Aorta (tissue), 5 donors: ENCODE measurements at regions not wholly inside any gene's neighbourhood (a gene's known extent, or its start where the extent isn't known, plus 50 kb on each side); places are given as distances from the start of the nearest gene placed in this dataset.

ENCODE experiments used
- ATAC-seq: fragments of 200-7000 bp; cut with Tn5 transposase; one replicate; pipeline ENCODE4 v1.9.1; 2022; ENCODE audit warnings: moderate library complexity; ENCODE audit not compliant: low FRiP score
- DNase-seq, 2 donors: peaks; one replicate each; pipeline ENCODE4 v3.0.0-alpha.2; 2020
- H3K27ac ChIP-seq, 2 donors: one replicate each; pipeline ENCODE4 v1.5.1; 2013; ENCODE audit warnings: low read length in 2 of 2, mild to moderate bottlenecking in 2 of 2, moderate library complexity in 2 of 2, control low read depth in 1 of 2, inconsistent platforms in 1 of 2, low read depth in 1 of 2
- H3K27me3 ChIP-seq, 2 donors: one replicate each; pipeline ENCODE4 v1.6.1; 2013; ENCODE audit warnings: control low read depth in 1 of 2, low read length in 1 of 2, mild to moderate bottlenecking in 1 of 2, moderate library complexity in 1 of 2; ENCODE audit not compliant: insufficient read depth in 2 of 2, control insufficient read depth in 1 of 2
- H3K36me3 ChIP-seq, 2 donors: one replicate each; pipeline ENCODE4 v1.6.1; 2013; ENCODE audit warnings: control low read depth in 1 of 2, low read length in 1 of 2, mild to moderate bottlenecking in 1 of 2; ENCODE audit not compliant: insufficient read depth in 2 of 2, control insufficient read depth in 1 of 2
- H3K4me1 ChIP-seq, 2 donors: one replicate each; pipeline ENCODE4 v1.6.1; 2013; ENCODE audit warnings: low read length in 2 of 2, control low read depth in 1 of 2, mild to moderate bottlenecking in 1 of 2, moderate library complexity in 1 of 2; ENCODE audit not compliant: insufficient read depth in 2 of 2, control insufficient read depth in 1 of 2
- H3K4me3 ChIP-seq, 2 donors: one replicate each; pipeline ENCODE4 v1.5.1; 2013; ENCODE audit warnings: low read length in 2 of 2, control low read depth in 1 of 2, mild to moderate bottlenecking in 1 of 2
- H3K9me3 ChIP-seq: one replicate; pipeline ENCODE4 v1.6.1; 2013; ENCODE audit warnings: mild to moderate bottlenecking, low read length; ENCODE audit not compliant: control insufficient read depth
- WGBS, 2 donors: extraction: QIAGEN DNeasy Blood & Tissue Kit; methylation state at CpG; one replicate each; pipeline ENCODE4 v1.1.7; 2013; 5-methylcytosine and 5-hydroxymethylcytosine counted together
- intact Hi-C, 2 donors: fragments of 100-400 bp; cut with DNase I; formaldehyde crosslinking; loops; one replicate each; pipeline versions ENCODE4 v1.14.2 to v1.15.0; 2022
- donor health status: healthy with polysubstance abuse.
- donor health status: Bipolar disorder and iron deficiency.
- donor health status: DM: no; HTN: no; CAD: no.
- donor health status: DM: no; HTN: no; CAD: no.
- donor health status: DM: yes; HTN: yes; CAD: no.

GRCh38 chr10:91144961-91145360 is 75.5 kb upstream of the PCGF5 start:
- intact Hi-C loops = no loop called here
- 34 to 77% methylated on average over 1 of the region's 1 CpG for WGBS, 2 donors
- H3K27ac ChIP-seq = no peak overlapping the region
- ATAC-seq (no peak), DNase-seq (no peak)
- H3K27me3 ChIP-seq = no peaks in the 10 kb centered on the region
- peaks cover 2% of the 10 kb centered on the region for H3K9me3 ChIP-seq
- H3K4me1 ChIP-seq = no peaks in the 10 kb centered on the region
- H3K36me3 ChIP-seq = no peaks in the 10 kb centered on the region
- H3K4me3 ChIP-seq = no peak overlapping the region

GRCh38 chr10:91146146-91146545 is 74.3 kb upstream of the PCGF5 start:
- intact Hi-C loops = no loop called here
- Histone ChIP-seq H3K27me3 (no peaks in the 10 kb centered on the region), H3K4me3 (no peak overlapping the region), H3K36me3 (no peaks in the 10 kb centered on the region), H3K4me1 (no peaks in the 10 kb centered on the region), H3K27ac (no peak overlapping the region), H3K9me3 (peaks cover 2% of the 10 kb centered on the region)
- no peak for DNase-seq
- no peak for ATAC-seq
- 84 to 94% methylated on average over 1 of the region's 1 CpG for WGBS, 2 donors

DNA sequence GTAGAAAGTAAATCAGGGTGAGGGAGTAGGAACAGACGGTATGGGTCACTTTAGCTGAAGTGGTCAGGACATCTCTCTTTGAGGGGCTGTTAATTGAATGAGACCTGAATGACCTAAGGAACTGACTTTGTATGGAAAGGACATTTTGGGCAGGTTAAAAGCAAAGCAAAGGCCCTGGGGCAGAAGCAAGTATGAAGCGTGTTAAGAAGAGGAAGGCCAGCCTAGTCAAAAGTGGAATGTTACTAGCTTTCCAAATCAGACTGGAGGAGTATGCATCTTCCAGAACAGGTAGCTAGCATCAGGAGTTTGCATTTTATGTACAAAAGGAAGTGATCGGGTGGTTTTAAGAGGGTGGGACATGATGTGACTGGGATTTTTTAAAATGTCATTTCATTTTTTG is 70.9 kb upstream of the PCGF5 start:
- intact Hi-C loops = no loop called here
- DNase-seq (no peak), ATAC-seq (no peak)
- H3K36me3 ChIP-seq = no peaks in the 10 kb centered on the region
- WGBS, 2 donors = 93 to 98% methylated on average over 3 of the region's 3 CpGs
- no peaks in the 10 kb centered on the region for H3K9me3 ChIP-seq
- H3K27me3 ChIP-seq = no peaks in the 10 kb centered on the region
- H3K27ac ChIP-seq = no peak overlapping the region
- H3K4me3 ChIP-seq = no peak overlapping the region
- no peaks in the 10 kb centered on the region for H3K4me1 ChIP-seq

DNA sequence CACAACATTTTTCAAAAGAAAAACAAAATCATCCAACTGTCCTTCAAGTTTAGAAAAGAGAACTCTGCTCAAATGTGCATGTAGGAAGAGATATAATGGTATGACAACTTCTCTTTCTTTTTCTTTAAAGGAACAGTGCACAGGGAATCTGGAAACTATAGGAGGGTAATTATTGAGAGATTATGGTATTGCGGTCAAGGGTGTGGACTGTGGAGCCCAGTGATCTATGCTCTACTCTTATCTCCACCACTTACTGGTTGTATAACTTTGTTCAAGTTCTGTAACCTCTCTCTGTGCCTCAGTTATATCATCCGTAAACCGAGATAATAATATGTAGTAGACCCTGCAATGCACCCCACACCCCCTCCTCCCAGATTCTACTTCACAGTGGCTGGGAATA is 69.8 kb upstream of the PCGF5 start:
- ATAC-seq (no peak), DNase-seq (no peak)
- H3K4me3 ChIP-seq = no peak overlapping the region
- H3K9me3 ChIP-seq = no peaks in the 10 kb centered on the region
- H3K36me3 ChIP-seq = no peaks in the 10 kb centered on the region
- intact Hi-C loops = no loop called here
- WGBS, 2 donors = 94 to 98% methylated on average over 3 of the region's 3 CpGs
- H3K27me3 ChIP-seq = no peaks in the 10 kb centered on the region
- H3K27ac ChIP-seq = no peak overlapping the region
- no peaks in the 10 kb centered on the region for H3K4me1 ChIP-seq

DNA sequence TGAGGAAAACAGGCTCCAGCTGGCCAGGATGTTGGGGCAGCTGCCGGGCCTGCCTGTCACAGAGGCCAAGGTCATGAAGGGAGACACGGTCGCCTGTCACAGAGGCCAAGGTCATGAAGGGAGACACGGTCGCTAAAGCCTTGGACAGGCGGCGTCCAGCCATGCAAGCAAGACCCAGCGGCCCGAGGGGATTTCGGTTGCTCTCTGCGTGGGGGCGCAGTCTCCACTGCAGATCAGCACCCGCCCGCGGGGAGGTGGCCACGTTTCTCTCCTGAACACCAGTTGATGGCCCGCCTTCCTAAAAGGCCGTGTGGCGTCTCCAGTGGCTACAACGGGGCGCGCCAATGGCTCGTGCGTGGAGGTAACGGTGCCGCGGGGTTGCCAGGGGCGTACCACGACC is 67.0 kb upstream of the PCGF5 start:
- intact Hi-C loops = no loop called here
- WGBS, 2 donors = 95 to 96% methylated on average over 29 of the region's 29 CpGs
- no peaks in the 10 kb centered on the region for H3K36me3 ChIP-seq
- no peak for ATAC-seq
- no peaks in the 10 kb centered on the region for H3K27me3 ChIP-seq
- no peaks in the 10 kb centered on the region for H3K4me1 ChIP-seq
- no peak overlapping the region for H3K4me3 ChIP-seq
- H3K27ac ChIP-seq = no peak overlapping the region
- no peak for DNase-seq
- no peaks in the 10 kb centered on the region for H3K9me3 ChIP-seq

GRCh38 chr10:91154842-91155241 is 65.6 kb upstream of the PCGF5 start:
- no peak overlapping the region for H3K27ac ChIP-seq
- H3K4me1 ChIP-seq = no peaks in the 10 kb centered on the region
- no peaks in the 10 kb centered on the region for H3K36me3 ChIP-seq
- ATAC-seq (no peak), DNase-seq (no peak)
- WGBS, 2 donors = 88 to 93% methylated on average over 2 of the region's 2 CpGs
- intact Hi-C loops = no loop called here
- H3K9me3 ChIP-seq = no peaks in the 10 kb centered on the region
- no peaks in the 10 kb centered on the region for H3K27me3 ChIP-seq
- H3K4me3 ChIP-seq = no peak overlapping the region

DNA sequence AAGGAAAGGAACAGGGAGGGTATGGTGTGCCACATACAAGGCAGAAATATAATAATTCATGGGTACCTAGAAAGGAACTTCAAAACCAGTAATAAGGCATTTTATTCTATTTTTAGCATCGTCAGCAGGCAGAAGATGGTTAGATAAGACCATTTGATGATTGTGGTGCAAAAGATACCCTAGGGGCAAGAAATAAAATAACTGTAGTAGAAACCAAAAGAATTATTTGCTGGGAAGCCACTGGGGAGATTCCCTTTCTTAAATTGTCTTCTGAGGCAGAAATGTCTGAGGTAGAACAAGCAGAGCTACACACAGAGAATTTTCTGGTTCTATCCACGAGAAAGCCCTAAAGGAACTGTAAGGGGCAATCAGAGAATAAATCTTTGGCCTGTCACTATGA is 64.3 kb upstream of the PCGF5 start:
- Histone ChIP-seq H3K27ac (no peak overlapping the region), H3K4me1 (no peaks in the 10 kb centered on the region), H3K27me3 (no peaks in the 10 kb centered on the region), H3K9me3 (no peaks in the 10 kb centered on the region), H3K36me3 (no peaks in the 10 kb centered on the region), H3K4me3 (no peak overlapping the region)
- DNase-seq = no peak
- ATAC-seq = no peak
- WGBS, 2 donors = 81 to 90% methylated on average over 2 of the region's 2 CpGs
- intact Hi-C loops = no loop called here

DNA sequence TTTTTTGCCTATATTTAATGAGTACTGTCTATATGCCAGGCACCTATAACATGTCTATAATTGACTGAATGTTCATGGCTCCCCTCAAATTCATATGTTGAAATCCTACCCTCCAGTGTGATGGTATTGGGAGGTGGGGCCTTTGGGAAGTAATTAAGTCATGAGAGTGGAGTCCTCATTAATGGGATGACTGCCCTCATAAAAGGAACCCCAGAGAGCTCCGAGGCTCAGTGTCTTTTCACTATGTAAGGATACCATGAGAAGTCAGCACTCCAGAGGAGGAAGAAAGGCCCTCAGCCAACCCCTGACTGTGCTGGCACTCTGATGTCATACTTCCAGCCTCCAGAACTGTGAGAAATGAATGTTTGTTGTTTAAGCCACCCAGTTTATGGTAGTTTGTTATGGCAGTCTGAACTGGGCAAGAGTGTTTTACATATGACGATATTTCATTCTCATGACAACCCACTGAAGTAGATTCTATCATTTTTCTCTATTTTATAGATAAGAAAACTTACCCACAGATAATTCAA is 61.1 kb upstream of the PCGF5 start:
- Histone ChIP-seq H3K9me3 (no peaks in the 10 kb centered on the region), H3K27ac (no peak overlapping the region), H3K4me3 (no peak overlapping the region), H3K27me3 (no peaks in the 10 kb centered on the region), H3K36me3 (no peaks in the 10 kb centered on the region), H3K4me1 (no peaks in the 10 kb centered on the region)
- ATAC-seq = no peak
- intact Hi-C loops = no loop called here
- WGBS, 2 donors = 35 to 78% methylated on average over 2 of the region's 2 CpGs
- no peak for DNase-seq

- Histone ChIP-seq H3K9me3 (no peaks in the 10 kb centered on the region), H3K27ac (peak overlapping the region; percentile 97 to 99), H3K4me1 (peaks cover 0 to 7% of the 10 kb centered on the region in 2 donors), H3K36me3 (no peaks in the 10 kb centered on the region), H3K27me3 (no peaks in the 10 kb centered on the region), H3K4me3 (peak overlapping the region; percentile 97 to 98)
- intact Hi-C loops = loop anchor here in 1 of 2 donors (2.0 to 5.0 kb wide), 4 partner anchors 59 to 90 kb away; partner anchors contain the start of gene PCGF5
- ATAC-seq (peak; percentile 23), DNase-seq (no peak)
- 14 to 16% methylated on average over 13 of the region's 13 CpGs for WGBS, 2 donors
Measured at GRCh38 chr10:91162050-91162494, 58.4 kb upstream of the PCGF5 start.
